Keratinocyte (primary cell): ENCODE measurements at regions not wholly inside any gene's neighbourhood (a gene's known extent, or its start where the extent isn't known, plus 50 kb on each side); places are given as distances from the start of the nearest gene placed in this dataset.

Source experiments
- EZH2 ChIP-seq: IDR thresholded peaks from one replicate; pipeline ENCODE4 v1.6.1; 2012; ENCODE audit warnings: inconsistent platforms, mild to moderate bottlenecking, low read length, moderate library complexity
- TF ChIP-seq, protein P1 (sequence below), 3 experiments: IDR thresholded peaks in 1 of 3; conservative IDR thresholded peaks in 1 of 3; optimal IDR thresholded peaks in 1 of 3; 2 replicates in 2 of 3; 3 replicates in 1 of 3; pipeline versions ENCODE3 to v1.5.1; 2011; ENCODE audit warnings: low read length in 3 of 3, mild to moderate bottlenecking in 3 of 3, moderate library complexity in 2 of 3, control low read depth in 1 of 3, inconsistent platforms in 1 of 3; ENCODE audit not compliant: insufficient read depth in 2 of 3; ENCODE audit errors: extremely low read depth in 1 of 3

DNA sequence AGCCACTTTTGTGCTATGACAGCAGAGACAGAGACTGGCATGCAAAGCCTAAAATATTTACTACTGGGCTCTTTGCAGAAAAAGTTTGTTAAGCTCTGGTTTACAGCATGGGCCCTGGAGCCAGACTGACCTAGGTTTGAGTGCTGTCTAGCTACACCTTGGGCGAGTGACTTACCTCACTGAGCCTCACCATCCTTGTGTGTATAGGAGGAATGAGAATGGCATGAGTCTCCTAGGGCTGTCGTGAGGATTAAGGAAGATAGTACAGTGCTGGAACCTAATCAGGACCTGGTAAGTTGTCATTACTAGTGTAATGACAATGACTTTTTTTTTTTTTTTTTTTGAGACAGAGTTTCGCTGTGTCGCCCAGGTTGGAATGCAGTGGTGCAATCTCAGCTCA is 65.2 kb downstream of the MSX2 start:
- TF ChIP-seq, protein P1, sequence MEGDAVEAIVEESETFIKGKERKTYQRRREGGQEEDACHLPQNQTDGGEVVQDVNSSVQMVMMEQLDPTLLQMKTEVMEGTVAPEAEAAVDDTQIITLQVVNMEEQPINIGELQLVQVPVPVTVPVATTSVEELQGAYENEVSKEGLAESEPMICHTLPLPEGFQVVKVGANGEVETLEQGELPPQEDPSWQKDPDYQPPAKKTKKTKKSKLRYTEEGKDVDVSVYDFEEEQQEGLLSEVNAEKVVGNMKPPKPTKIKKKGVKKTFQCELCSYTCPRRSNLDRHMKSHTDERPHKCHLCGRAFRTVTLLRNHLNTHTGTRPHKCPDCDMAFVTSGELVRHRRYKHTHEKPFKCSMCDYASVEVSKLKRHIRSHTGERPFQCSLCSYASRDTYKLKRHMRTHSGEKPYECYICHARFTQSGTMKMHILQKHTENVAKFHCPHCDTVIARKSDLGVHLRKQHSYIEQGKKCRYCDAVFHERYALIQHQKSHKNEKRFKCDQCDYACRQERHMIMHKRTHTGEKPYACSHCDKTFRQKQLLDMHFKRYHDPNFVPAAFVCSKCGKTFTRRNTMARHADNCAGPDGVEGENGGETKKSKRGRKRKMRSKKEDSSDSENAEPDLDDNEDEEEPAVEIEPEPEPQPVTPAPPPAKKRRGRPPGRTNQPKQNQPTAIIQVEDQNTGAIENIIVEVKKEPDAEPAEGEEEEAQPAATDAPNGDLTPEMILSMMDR (optimal IDR thresholded peaks at IDR 0.05 in 1 of 3, IDR thresholded peaks at IDR 0.05 in 1 of 3, conservative IDR thresholded peaks at IDR 0.05 in 1 of 3; ENCODE audit: extremely low read depth in 1 of 3, insufficient read depth in 2 of 3, low read length in 3 of 3): no peak
- no peak for TF ChIP-seq EZH2
